H9 (cell line): ENCODE measurements at regions not wholly inside any gene's neighbourhood (a gene's known extent, or its start where the extent isn't known, plus 50 kb on each side); places are given as distances from the start of the nearest gene placed in this dataset.

Experiments
- DNase-seq: peaks from one replicate; pipeline ENCODE4 v3.0.0-alpha.2; 2017
- H2AFZ ChIP-seq: one replicate; pipeline ENCODE4 v1.6.1; 2013; ENCODE audit warnings: mild to moderate bottlenecking, low read length, control low read depth, moderate library complexity
- H2AK5ac ChIP-seq: 2 replicates; pipeline ENCODE4 v1.6.1; 2013; ENCODE audit warnings: low read length, control low read depth, mixed read lengths; ENCODE audit not compliant: insufficient read length
- H2BK120ac ChIP-seq: one replicate; pipeline ENCODE4 v1.6.1; 2013; ENCODE audit warnings: low read depth, mild to moderate bottlenecking, low read length, control low read depth, inconsistent platforms; ENCODE audit not compliant: poor library complexity, severe bottlenecking
- H2BK12ac ChIP-seq: 2 replicates; pipeline ENCODE4 v1.6.1; 2013; ENCODE audit warnings: low read length, control low read depth, mixed read lengths, low read depth; ENCODE audit not compliant: insufficient read length
- H2BK15ac ChIP-seq: 2 replicates; pipeline ENCODE4 v1.6.1; 2013; ENCODE audit warnings: low read depth, low read length, control low read depth
- H2BK20ac ChIP-seq: one replicate; pipeline ENCODE4 v1.6.1; 2013; ENCODE audit warnings: low read depth, mild to moderate bottlenecking, low read length, control low read depth, inconsistent platforms; ENCODE audit not compliant: poor library complexity, severe bottlenecking
- H2BK5ac ChIP-seq: 2 replicates; pipeline ENCODE4 v1.6.1; 2013; ENCODE audit warnings: low read length, control low read depth, mixed read lengths; ENCODE audit not compliant: insufficient read length
- H3K14ac ChIP-seq: 2 replicates; pipeline ENCODE4 v1.6.1; 2013; ENCODE audit warnings: low read length, control low read depth; ENCODE audit not compliant: insufficient read depth
- H3K18ac ChIP-seq: 2 replicates; pipeline ENCODE4 v1.6.1; 2013; ENCODE audit warnings: low read depth, mild to moderate bottlenecking, mixed read lengths, low read length, control low read depth; ENCODE audit not compliant: insufficient read length
- H3K23ac ChIP-seq: 2 replicates; pipeline ENCODE4 v1.6.1; 2013; ENCODE audit warnings: low read length, control low read depth, mixed read lengths, low read depth; ENCODE audit not compliant: insufficient read length
- H3K23me2 ChIP-seq: 2 replicates; pipeline ENCODE4 v1.6.1; 2013; ENCODE audit warnings: low read depth, mild to moderate bottlenecking, mixed read lengths, low read length, control low read depth; ENCODE audit not compliant: insufficient read length, poor library complexity, severe bottlenecking
- H3K27ac ChIP-seq: 2 replicates; pipeline ENCODE4 v1.5.1; 2013; ENCODE audit warnings: low read length, control low read depth, mixed read lengths, low read depth; ENCODE audit not compliant: insufficient read length
- H3K27me3 ChIP-seq: 2 replicates; pipeline ENCODE4 v1.6.1; 2013; ENCODE audit warnings: low read length, control low read depth, inconsistent platforms; ENCODE audit not compliant: insufficient read depth
- H3K4ac ChIP-seq: 2 replicates; pipeline ENCODE4 v1.6.1; 2013; ENCODE audit warnings: low read depth, mild to moderate bottlenecking, control low read depth, inconsistent platforms, low read length, moderate library complexity
- H3K4me1 ChIP-seq: 2 replicates; pipeline ENCODE4 v1.6.1; 2013; ENCODE audit warnings: low read length, control low read depth, inconsistent platforms; ENCODE audit not compliant: insufficient read depth
- H3K4me2 ChIP-seq: 2 replicates; pipeline ENCODE4 v1.6.1; 2013; ENCODE audit warnings: low read length, control low read depth, mixed read lengths; ENCODE audit not compliant: insufficient read length, insufficient read depth
- H3K56ac ChIP-seq: 2 replicates; pipeline ENCODE4 v1.6.1; 2013; ENCODE audit warnings: low read depth, mild to moderate bottlenecking, mixed read lengths, low read length, control low read depth; ENCODE audit not compliant: insufficient read length
- H3K79me1 ChIP-seq: 2 replicates; pipeline ENCODE4 v1.6.1; 2013; ENCODE audit warnings: low read depth, mild to moderate bottlenecking, moderate library complexity, low read length, control low read depth, inconsistent platforms; ENCODE audit not compliant: insufficient read depth, poor library complexity, severe bottlenecking
- H3K79me2 ChIP-seq: 2 replicates; pipeline ENCODE4 v1.6.1; 2013; ENCODE audit warnings: low read length, control low read depth, inconsistent platforms; ENCODE audit not compliant: insufficient read depth
- H3K9ac ChIP-seq: 2 replicates; pipeline ENCODE4 v1.6.1; 2013; ENCODE audit warnings: low read length, control low read depth, mixed read lengths; ENCODE audit not compliant: insufficient read length; ENCODE audit errors: extremely low read depth
- H3K9me3 ChIP-seq: one replicate; pipeline ENCODE4 v1.6.1; 2013; ENCODE audit warnings: low read depth, low read length, inconsistent platforms; ENCODE audit not compliant: control insufficient read depth
- H3T11ph ChIP-seq: one replicate; pipeline ENCODE4 v1.6.1; 2013; ENCODE audit warnings: mild to moderate bottlenecking, low read length, control low read depth, inconsistent platforms
- H4K20me1 ChIP-seq: one replicate; pipeline ENCODE4 v1.6.1; 2013; ENCODE audit not compliant: control insufficient read depth, insufficient read length, insufficient read depth
- H4K5ac ChIP-seq: 2 replicates; pipeline ENCODE4 v1.6.1; 2013; ENCODE audit warnings: low read depth, mild to moderate bottlenecking, mixed read lengths, low read length, control low read depth; ENCODE audit not compliant: insufficient read length
- H4K8ac ChIP-seq: replicated peaks from 2 replicates; pipeline ENCODE4 v1.6.1; 2013; ENCODE audit warnings: low read length, control low read depth, mixed read lengths, low read depth; ENCODE audit not compliant: insufficient read length
- H4K91ac ChIP-seq: 2 replicates; pipeline ENCODE4 v1.6.1; 2013; ENCODE audit warnings: low read depth, mild to moderate bottlenecking, moderate library complexity, mixed read lengths, low read length, control low read depth; ENCODE audit not compliant: insufficient read length
- H3K27ac Mint-ChIP-seq, 3 experiments: 2 replicates in 2 of 3; 3 replicates in 1 of 3; pipeline ENCODE4 v1.8.0; 2020 to 2021; ENCODE audit warnings: mixed read lengths in 3 of 3, mild to moderate bottlenecking in 1 of 3, moderate library complexity in 1 of 3
- H3K27me3 Mint-ChIP-seq: 2 replicates; pipeline ENCODE4 v1.8.0; 2021; ENCODE audit warnings: low read depth, mild to moderate bottlenecking, moderate library complexity, mixed read lengths
- H3K36me3 Mint-ChIP-seq, 3 experiments: 2 replicates in 2 of 3; 3 replicates in 1 of 3; pipeline ENCODE4 v1.8.0; 2020 to 2021; ENCODE audit warnings: low read depth in 3 of 3, mixed read lengths in 3 of 3; ENCODE audit not compliant: insufficient read depth in 1 of 3
- H3K4me1 Mint-ChIP-seq, 2 experiments: 2 replicates each; pipeline ENCODE4 v1.8.0; 2020; ENCODE audit warnings: mixed read lengths in 2 of 2
- H3K4me3 Mint-ChIP-seq, 2 experiments: 2 replicates in 1 of 2; 3 replicates in 1 of 2; pipeline ENCODE4 v1.8.0; 2020 to 2021; ENCODE audit warnings: mild to moderate bottlenecking in 2 of 2, mixed read lengths in 2 of 2, moderate library complexity in 1 of 2
- H3K9me3 Mint-ChIP-seq, 2 experiments: 2 replicates in 1 of 2; 3 replicates in 1 of 2; pipeline ENCODE4 v1.8.0; 2020; ENCODE audit warnings: mild to moderate bottlenecking in 2 of 2, mixed read lengths in 2 of 2, moderate library complexity in 1 of 2
- WGBS: extraction: QIAGEN DNeasy Blood & Tissue Kit; methylation state at CpG from one replicate; pipeline ENCODE4 v1.1.7; 2013; ENCODE audit warnings: missing lambda C conversion rate, low lambda C conversion rate, mixed read lengths; ENCODE audit not compliant: insufficient read length; ENCODE audit errors: extremely low coverage; 5-methylcytosine and 5-hydroxymethylcytosine counted together
- TF ChIP-seq, protein P1 (sequence below): fragments of 200-600 bp; sonication (generic); conservative IDR thresholded peaks from 3 replicates; pipeline ENCODE4 v1.8.0; 2021; ENCODE audit warnings: antibody characterized with exemption, mild to moderate bottlenecking

DNA sequence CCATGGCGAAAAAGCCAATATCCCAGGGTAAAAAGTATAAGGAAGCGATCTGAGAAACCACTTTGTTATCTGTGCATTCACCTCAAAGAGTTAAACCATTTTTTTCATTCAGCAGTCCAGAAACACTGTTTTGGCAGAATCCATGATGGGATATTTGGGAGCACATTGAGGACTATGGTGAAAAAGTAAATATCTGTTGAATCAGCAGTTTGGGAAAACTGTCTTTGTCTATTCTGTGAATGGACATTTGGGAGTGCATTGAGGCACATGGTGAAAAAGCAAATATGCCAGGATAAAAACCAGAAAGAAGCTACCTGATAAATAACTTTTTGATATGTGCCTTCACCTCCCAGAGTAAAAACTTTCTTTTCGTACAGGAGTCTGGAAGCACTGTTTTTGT lies 187.4 kb downstream of the OR4A47 start:
- Histone ChIP-seq H3K4ac (no peak overlapping the region), H3K18ac (no peak overlapping the region), H3K4me1 (no peaks in the 10 kb centered on the region), H2BK20ac (no peak overlapping the region), H3K27me3 (no peaks in the 10 kb centered on the region), H3K27ac (no peak overlapping the region), H3K23me2 (no peaks in the 10 kb centered on the region), H3K79me1 (no peaks in the 10 kb centered on the region), H2BK15ac (no peak overlapping the region), H3K79me2 (no peaks in the 10 kb centered on the region), H4K91ac (no peak overlapping the region), H2BK12ac (no peak overlapping the region), H3K56ac (no peak overlapping the region), H3K14ac (no peak overlapping the region), H4K8ac (no peak overlapping the region), H3K23ac (no peak overlapping the region), H4K20me1 (no peaks in the 10 kb centered on the region), H3K9me3 (peaks cover 55% of the 10 kb centered on the region), H3K4me2 (no peak overlapping the region), H3K9ac (no peak overlapping the region), H2AFZ (no peak overlapping the region), H2AK5ac (no peak overlapping the region), H4K5ac (no peak overlapping the region), H2BK120ac (no peak overlapping the region), H2BK5ac (no peak overlapping the region), H3T11ph (no peak overlapping the region)
- WGBS: no CpG with 5 or more reads among the region's 3 CpGs
- Mint-ChIP-seq H3K36me3 (peaks cover 3 to 19% (median 10%) of the 10 kb centered on the region in 3 experiments; a peak in 5 of 7 replicates), H3K27me3 (no peaks in the 10 kb centered on the region), H3K9me3 (peaks cover 84% of the 10 kb centered on the region in 2 experiments), H3K4me1 (no peaks in the 10 kb centered on the region), H3K4me3 (no peak overlapping the region), H3K27ac (no peak overlapping the region)
- TF ChIP-seq, protein P1, sequence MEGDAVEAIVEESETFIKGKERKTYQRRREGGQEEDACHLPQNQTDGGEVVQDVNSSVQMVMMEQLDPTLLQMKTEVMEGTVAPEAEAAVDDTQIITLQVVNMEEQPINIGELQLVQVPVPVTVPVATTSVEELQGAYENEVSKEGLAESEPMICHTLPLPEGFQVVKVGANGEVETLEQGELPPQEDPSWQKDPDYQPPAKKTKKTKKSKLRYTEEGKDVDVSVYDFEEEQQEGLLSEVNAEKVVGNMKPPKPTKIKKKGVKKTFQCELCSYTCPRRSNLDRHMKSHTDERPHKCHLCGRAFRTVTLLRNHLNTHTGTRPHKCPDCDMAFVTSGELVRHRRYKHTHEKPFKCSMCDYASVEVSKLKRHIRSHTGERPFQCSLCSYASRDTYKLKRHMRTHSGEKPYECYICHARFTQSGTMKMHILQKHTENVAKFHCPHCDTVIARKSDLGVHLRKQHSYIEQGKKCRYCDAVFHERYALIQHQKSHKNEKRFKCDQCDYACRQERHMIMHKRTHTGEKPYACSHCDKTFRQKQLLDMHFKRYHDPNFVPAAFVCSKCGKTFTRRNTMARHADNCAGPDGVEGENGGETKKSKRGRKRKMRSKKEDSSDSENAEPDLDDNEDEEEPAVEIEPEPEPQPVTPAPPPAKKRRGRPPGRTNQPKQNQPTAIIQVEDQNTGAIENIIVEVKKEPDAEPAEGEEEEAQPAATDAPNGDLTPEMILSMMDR: no peak
- DNase-seq: no peak
